GM23338 (cell line): ENCODE measurements at regions not wholly inside any gene's neighbourhood (a gene's known extent, or its start where the extent isn't known, plus 50 kb on each side); places are given as distances from the start of the nearest gene placed in this dataset.

ENCODE experiments used
- ATAC-seq: fragments of 200-7000 bp; cut with Tn5 transposase; 3 replicates; pipeline ENCODE4 v1.9.1; 2020
- DNase-seq: peaks from one replicate; pipeline ENCODE4 v3.0.0-alpha.2; 2015; ENCODE audit warnings: low spot score
- H2AFZ ChIP-seq: fragments of 200-600 bp; sonication (generic); 2 replicates; pipeline ENCODE4 v1.8.0; 2016; ENCODE audit warnings: antibody characterized with exemption, mild to moderate bottlenecking, moderate library complexity
- H3F3A ChIP-seq: fragments of 200-600 bp; sonication (generic); replicated peaks from 2 replicates; pipeline ENCODE4 v1.8.0; 2017; ENCODE audit warnings: antibody characterized with exemption, mixed run types, low read depth
- H3K27ac ChIP-seq: fragments of 200-600 bp; sonication (generic); 2 replicates; pipeline ENCODE4 v1.6.1; 2016; ENCODE audit warnings: low read depth
- H3K27me3 ChIP-seq: fragments of 200-600 bp; sonication (generic); 2 replicates; pipeline ENCODE4 v1.8.0; 2016; ENCODE audit warnings: mild to moderate bottlenecking, mixed run types, moderate library complexity; ENCODE audit not compliant: insufficient read depth
- H3K36me3 ChIP-seq: fragments of 200-600 bp; sonication (generic); 2 replicates; pipeline ENCODE4 v1.8.0; 2016; ENCODE audit warnings: mild to moderate bottlenecking; ENCODE audit not compliant: insufficient read depth
- H3K4me1 ChIP-seq: fragments of 200-600 bp; sonication (generic); 2 replicates; pipeline ENCODE4 v1.8.0; 2016; ENCODE audit warnings: mild to moderate bottlenecking, moderate library complexity; ENCODE audit not compliant: insufficient read depth
- H3K4me2 ChIP-seq: fragments of 200-600 bp; sonication (generic); 2 replicates; pipeline ENCODE4 v1.7.1; 2017; ENCODE audit warnings: mixed run types
- H3K4me3 ChIP-seq: fragments of 200-600 bp; sonication (generic); 2 replicates; pipeline ENCODE4 v1.6.1; 2016; ENCODE audit warnings: mixed run types
- H3K79me2 ChIP-seq: fragments of 200-600 bp; sonication (generic); replicated peaks from 2 replicates; pipeline ENCODE4 v1.8.0; 2017; ENCODE audit warnings: mild to moderate bottlenecking; ENCODE audit not compliant: insufficient read depth
- H3K9me2 ChIP-seq: fragments of 200-600 bp; sonication (generic); 2 replicates; pipeline ENCODE4 v1.8.0; 2017; ENCODE audit not compliant: insufficient read depth
- H4K20me1 ChIP-seq: fragments of 200-600 bp; sonication (generic); replicated peaks from 2 replicates; pipeline ENCODE4 v1.8.0; 2017; ENCODE audit warnings: mild to moderate bottlenecking; ENCODE audit not compliant: insufficient read depth
- H3K27ac Mint-ChIP-seq: 2 replicates; pipeline ENCODE4 v1.8.0; 2020; ENCODE audit warnings: inconsistent platforms, mild to moderate bottlenecking, moderate library complexity, mixed read lengths
- H3K27me3 Mint-ChIP-seq: 3 replicates; pipeline ENCODE4 v1.8.0; 2022; ENCODE audit warnings: low read depth, mild to moderate bottlenecking, moderate library complexity, mixed read lengths, inconsistent platforms; ENCODE audit not compliant: insufficient read depth, poor library complexity
- H3K36me3 Mint-ChIP-seq: 3 replicates; pipeline ENCODE4 v1.8.0; 2021; ENCODE audit warnings: low read depth, mild to moderate bottlenecking, inconsistent platforms, moderate library complexity, mixed read lengths
- H3K4me1 Mint-ChIP-seq: 3 replicates; pipeline ENCODE4 v1.8.0; 2020; ENCODE audit warnings: mild to moderate bottlenecking, inconsistent platforms, mixed read lengths
- H3K4me3 Mint-ChIP-seq: 3 replicates; pipeline ENCODE4 v1.8.0; 2021; ENCODE audit warnings: moderate library complexity, mild to moderate bottlenecking, inconsistent platforms, mixed read lengths
- H3K9me3 Mint-ChIP-seq: 3 replicates; pipeline ENCODE4 v1.8.0; 2020; ENCODE audit warnings: moderate library complexity, mild to moderate bottlenecking, inconsistent platforms, mixed read lengths
- CREB1 ChIP-seq: fragments of 250-450 bp; sonication (Bioruptor Pico); IDR thresholded peaks from 2 replicates; pipeline ENCODE4 v1.5.0; 2020; ENCODE audit warnings: low read depth, mild to moderate bottlenecking, moderate library complexity
- EZH2 ChIP-seq: fragments of 200-600 bp; sonication (generic); IDR thresholded peaks from one replicate; pipeline ENCODE4 v1.8.0; 2017; ENCODE audit warnings: antibody characterized with exemption, mild to moderate bottlenecking, low read depth; ENCODE audit not compliant: unreplicated experiment
- EZH2phosphoT487 ChIP-seq: fragments of 200-600 bp; sonication (generic); IDR thresholded peaks from one replicate; pipeline ENCODE4 v1.8.1; 2018; ENCODE audit warnings: antibody characterized with exemption; ENCODE audit not compliant: unreplicated experiment
- JUNB ChIP-seq: IDR thresholded peaks from one replicate; pipeline ENCODE4 v1.6.1; 2016; ENCODE audit warnings: antibody characterized with exemption; ENCODE audit not compliant: unreplicated experiment
- NANOG ChIP-seq: IDR thresholded peaks from 2 replicates; pipeline ENCODE4 v1.6.1; 2016; ENCODE audit warnings: antibody characterized with exemption, borderline replicate concordance
- STAT1 ChIP-seq: IDR thresholded peaks from one replicate; pipeline ENCODE4 v1.6.1; 2016; ENCODE audit warnings: antibody characterized with exemption; ENCODE audit not compliant: unreplicated experiment
- ZNF114 ChIP-seq: fragments of 250-450 bp; sonication (Bioruptor Pico); IDR thresholded peaks from 2 replicates; pipeline ENCODE4 v1.5.0; 2020; ENCODE audit warnings: mild to moderate bottlenecking, moderate library complexity
- ZNF331 ChIP-seq: fragments of 250-450 bp; sonication (Bioruptor Pico); IDR thresholded peaks from 2 replicates; pipeline ENCODE4 v1.5.0; 2020; ENCODE audit warnings: low read depth, mild to moderate bottlenecking, moderate library complexity
- TF ChIP-seq, protein P1 (sequence below): IDR thresholded peaks from one replicate; pipeline ENCODE4 v1.6.1; 2018; ENCODE audit warnings: antibody characterized with exemption; ENCODE audit not compliant: unreplicated experiment
- TF ChIP-seq, protein P2 (sequence below): fragments of 250-450 bp; sonication (Bioruptor Pico); IDR thresholded peaks from 2 replicates; pipeline ENCODE4 v1.5.0; 2020; ENCODE audit warnings: mild to moderate bottlenecking, moderate library complexity
- TF ChIP-seq, protein P3 (sequence below), 2 experiments: fragments of 200-600 bp in 1 of 2; sonication (generic) in 1 of 2; conservative IDR thresholded peaks; 2 replicates each; pipeline versions ENCODE4 v1.5.1 to v1.6.1; 2016 to 2017; ENCODE audit warnings: antibody characterized with exemption in 2 of 2, low read depth in 2 of 2, mild to moderate bottlenecking in 2 of 2, moderate library complexity in 1 of 2

DNA sequence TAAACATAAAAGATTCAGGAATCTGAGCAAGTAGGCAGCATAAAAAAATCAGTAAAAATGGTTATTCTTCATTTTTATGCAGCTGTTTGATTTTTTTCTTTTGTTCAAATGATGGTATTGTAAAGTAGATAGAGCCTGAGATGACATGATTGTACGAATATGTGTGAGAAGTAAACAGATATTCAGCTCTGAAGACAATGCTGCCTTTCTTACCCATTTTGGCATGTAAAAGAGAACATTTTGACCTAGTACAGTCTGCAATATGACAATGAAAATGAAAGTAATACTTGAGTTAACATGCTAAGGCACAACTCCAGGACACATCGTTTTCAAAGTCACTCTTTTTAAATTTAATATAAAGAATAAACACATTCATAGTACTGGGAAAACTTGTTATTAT, 95.7 kb upstream of the NCAM2 start:
- no peak overlapping the region for H2AFZ ChIP-seq
- H3K9me3 Mint-ChIP-seq = no peaks in the 10 kb centered on the region; the same call in 2 of the 3 replicates
- no peaks in the 10 kb centered on the region for H3K36me3 ChIP-seq
- no peaks in the 10 kb centered on the region for H3K9me2 ChIP-seq
- H3K27ac Mint-ChIP-seq = no peak overlapping the region
- no peaks in the 10 kb centered on the region for H4K20me1 ChIP-seq
- H3K4me1 Mint-ChIP-seq = no peaks in the 10 kb centered on the region
- H3K4me1 ChIP-seq = no peaks in the 10 kb centered on the region
- no peak overlapping the region for H3K27ac ChIP-seq
- H3K4me2 ChIP-seq = no peak overlapping the region
- DNase-seq (no peak), ATAC-seq (no peak)
- H3K36me3 Mint-ChIP-seq = no peaks in the 10 kb centered on the region
- no peaks in the 10 kb centered on the region for H3K79me2 ChIP-seq
- peaks cover 2% of the 10 kb centered on the region for H3K27me3 Mint-ChIP-seq
- no peak overlapping the region for H3K4me3 ChIP-seq
- no peaks in the 10 kb centered on the region for H3K27me3 ChIP-seq
- no peaks in the 10 kb centered on the region for H3F3A ChIP-seq
- H3K4me3 Mint-ChIP-seq = no peak overlapping the region
- no peak for TF ChIP-seq CREB1

DNA sequence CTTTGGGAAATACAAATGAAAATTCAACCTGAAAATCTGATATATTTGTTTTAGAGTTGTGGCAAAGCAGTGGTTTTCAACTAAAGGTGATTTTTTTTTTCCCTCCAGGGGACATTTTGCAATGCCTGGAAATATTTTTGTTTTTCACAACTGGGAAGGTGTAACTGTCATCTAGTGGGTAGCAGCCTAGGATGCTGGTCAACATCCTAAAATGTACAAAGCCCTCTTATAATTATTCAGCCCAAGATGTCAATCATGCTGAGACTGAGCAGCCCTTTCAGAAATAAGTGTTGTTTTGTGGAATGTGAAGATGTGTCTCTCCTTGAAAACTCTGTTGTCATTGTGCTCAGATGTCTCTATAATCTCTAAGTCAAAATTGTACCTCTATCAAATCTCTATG, 95.2 kb upstream of the NCAM2 start:
- Mint-ChIP-seq H3K27ac (no peak overlapping the region), H3K9me3 (no peaks in the 10 kb centered on the region; the same call in 2 of the 3 replicates), H3K4me1 (no peaks in the 10 kb centered on the region), H3K4me3 (no peak overlapping the region), H3K27me3 (peaks cover 2% of the 10 kb centered on the region), H3K36me3 (no peaks in the 10 kb centered on the region)
- Histone ChIP-seq H3K4me1 (no peaks in the 10 kb centered on the region), H4K20me1 (no peaks in the 10 kb centered on the region), H3F3A (no peaks in the 10 kb centered on the region), H3K4me3 (no peak overlapping the region), H3K27ac (no peak overlapping the region), H3K27me3 (no peaks in the 10 kb centered on the region), H3K4me2 (no peak overlapping the region), H2AFZ (no peak overlapping the region), H3K36me3 (no peaks in the 10 kb centered on the region), H3K9me2 (no peaks in the 10 kb centered on the region), H3K79me2 (no peaks in the 10 kb centered on the region)
- ATAC-seq (no peak), DNase-seq (no peak)
- TF ChIP-seq ZNF331 (CRISPR knock-in tag) (no peak), JUNB (no peak), STAT1 (no peak), NANOG (no peak), ZNF114 (CRISPR knock-in tag) (no peak), EZH2 (no peak), CREB1 (no peak), EZH2phosphoT487 (no peak)
- TF ChIP-seq, protein P1, sequence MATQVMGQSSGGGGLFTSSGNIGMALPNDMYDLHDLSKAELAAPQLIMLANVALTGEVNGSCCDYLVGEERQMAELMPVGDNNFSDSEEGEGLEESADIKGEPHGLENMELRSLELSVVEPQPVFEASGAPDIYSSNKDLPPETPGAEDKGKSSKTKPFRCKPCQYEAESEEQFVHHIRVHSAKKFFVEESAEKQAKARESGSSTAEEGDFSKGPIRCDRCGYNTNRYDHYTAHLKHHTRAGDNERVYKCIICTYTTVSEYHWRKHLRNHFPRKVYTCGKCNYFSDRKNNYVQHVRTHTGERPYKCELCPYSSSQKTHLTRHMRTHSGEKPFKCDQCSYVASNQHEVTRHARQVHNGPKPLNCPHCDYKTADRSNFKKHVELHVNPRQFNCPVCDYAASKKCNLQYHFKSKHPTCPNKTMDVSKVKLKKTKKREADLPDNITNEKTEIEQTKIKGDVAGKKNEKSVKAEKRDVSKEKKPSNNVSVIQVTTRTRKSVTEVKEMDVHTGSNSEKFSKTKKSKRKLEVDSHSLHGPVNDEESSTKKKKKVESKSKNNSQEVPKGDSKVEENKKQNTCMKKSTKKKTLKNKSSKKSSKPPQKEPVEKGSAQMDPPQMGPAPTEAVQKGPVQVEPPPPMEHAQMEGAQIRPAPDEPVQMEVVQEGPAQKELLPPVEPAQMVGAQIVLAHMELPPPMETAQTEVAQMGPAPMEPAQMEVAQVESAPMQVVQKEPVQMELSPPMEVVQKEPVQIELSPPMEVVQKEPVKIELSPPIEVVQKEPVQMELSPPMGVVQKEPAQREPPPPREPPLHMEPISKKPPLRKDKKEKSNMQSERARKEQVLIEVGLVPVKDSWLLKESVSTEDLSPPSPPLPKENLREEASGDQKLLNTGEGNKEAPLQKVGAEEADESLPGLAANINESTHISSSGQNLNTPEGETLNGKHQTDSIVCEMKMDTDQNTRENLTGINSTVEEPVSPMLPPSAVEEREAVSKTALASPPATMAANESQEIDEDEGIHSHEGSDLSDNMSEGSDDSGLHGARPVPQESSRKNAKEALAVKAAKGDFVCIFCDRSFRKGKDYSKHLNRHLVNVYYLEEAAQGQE = no peak
- TF ChIP-seq, protein P2, sequence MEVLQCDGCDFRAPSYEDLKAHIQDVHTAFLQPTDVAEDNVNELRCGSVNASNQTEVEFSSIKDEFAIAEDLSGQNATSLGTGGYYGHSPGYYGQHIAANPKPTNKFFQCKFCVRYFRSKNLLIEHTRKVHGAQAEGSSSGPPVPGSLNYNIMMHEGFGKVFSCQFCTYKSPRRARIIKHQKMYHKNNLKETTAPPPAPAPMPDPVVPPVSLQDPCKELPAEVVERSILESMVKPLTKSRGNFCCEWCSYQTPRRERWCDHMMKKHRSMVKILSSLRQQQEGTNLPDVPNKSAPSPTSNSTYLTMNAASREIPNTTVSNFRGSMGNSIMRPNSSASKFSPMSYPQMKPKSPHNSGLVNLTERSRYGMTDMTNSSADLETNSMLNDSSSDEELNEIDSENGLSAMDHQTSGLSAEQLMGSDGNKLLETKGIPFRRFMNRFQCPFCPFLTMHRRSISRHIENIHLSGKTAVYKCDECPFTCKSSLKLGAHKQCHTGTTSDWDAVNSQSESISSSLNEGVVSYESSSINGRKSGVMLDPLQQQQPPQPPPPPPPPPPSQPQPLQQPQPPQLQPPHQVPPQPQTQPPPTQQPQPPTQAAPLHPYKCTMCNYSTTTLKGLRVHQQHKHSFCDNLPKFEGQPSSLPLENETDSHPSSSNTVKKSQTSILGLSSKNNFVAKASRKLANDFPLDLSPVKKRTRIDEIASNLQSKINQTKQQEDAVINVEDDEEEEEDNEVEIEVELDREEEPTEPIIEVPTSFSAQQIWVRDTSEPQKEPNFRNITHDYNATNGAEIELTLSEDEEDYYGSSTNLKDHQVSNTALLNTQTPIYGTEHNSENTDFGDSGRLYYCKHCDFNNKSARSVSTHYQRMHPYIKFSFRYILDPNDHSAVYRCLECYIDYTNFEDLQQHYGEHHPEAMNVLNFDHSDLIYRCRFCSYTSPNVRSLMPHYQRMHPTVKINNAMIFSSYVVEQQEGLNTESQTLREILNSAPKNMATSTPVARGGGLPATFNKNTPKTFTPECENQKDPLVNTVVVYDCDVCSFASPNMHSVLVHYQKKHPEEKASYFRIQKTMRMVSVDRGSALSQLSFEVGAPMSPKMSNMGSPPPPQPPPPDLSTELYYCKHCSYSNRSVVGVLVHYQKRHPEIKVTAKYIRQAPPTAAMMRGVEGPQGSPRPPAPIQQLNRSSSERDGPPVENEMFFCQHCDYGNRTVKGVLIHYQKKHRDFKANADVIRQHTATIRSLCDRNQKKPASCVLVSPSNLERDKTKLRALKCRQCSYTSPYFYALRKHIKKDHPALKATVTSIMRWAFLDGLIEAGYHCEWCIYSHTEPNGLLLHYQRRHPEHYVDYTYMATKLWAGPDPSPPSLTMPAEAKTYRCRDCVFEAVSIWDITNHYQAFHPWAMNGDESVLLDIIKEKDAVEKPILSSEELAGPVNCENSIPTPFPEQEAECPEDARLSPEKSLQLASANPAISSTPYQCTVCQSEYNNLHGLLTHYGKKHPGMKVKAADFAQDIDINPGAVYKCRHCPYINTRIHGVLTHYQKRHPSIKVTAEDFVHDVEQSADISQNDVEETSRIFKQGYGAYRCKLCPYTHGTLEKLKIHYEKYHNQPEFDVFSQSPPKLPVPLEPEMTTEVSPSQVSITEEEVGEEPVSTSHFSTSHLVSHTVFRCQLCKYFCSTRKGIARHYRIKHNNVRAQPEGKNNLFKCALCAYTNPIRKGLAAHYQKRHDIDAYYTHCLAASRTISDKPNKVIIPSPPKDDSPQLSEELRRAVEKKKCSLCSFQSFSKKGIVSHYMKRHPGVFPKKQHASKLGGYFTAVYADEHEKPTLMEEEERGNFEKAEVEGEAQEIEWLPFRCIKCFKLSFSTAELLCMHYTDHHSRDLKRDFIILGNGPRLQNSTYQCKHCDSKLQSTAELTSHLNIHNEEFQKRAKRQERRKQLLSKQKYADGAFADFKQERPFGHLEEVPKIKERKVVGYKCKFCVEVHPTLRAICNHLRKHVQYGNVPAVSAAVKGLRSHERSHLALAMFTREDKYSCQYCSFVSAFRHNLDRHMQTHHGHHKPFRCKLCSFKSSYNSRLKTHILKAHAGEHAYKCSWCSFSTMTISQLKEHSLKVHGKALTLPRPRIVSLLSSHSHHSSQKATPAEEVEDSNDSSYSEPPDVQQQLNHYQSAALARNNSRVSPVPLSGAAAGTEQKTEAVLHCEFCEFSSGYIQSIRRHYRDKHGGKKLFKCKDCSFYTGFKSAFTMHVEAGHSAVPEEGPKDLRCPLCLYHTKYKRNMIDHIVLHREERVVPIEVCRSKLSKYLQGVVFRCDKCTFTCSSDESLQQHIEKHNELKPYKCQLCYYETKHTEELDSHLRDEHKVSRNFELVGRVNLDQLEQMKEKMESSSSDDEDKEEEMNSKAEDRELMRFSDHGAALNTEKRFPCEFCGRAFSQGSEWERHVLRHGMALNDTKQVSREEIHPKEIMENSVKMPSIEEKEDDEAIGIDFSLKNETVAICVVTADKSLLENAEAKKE (CRISPR knock-in tag) = no peak
- TF ChIP-seq, protein P3, sequence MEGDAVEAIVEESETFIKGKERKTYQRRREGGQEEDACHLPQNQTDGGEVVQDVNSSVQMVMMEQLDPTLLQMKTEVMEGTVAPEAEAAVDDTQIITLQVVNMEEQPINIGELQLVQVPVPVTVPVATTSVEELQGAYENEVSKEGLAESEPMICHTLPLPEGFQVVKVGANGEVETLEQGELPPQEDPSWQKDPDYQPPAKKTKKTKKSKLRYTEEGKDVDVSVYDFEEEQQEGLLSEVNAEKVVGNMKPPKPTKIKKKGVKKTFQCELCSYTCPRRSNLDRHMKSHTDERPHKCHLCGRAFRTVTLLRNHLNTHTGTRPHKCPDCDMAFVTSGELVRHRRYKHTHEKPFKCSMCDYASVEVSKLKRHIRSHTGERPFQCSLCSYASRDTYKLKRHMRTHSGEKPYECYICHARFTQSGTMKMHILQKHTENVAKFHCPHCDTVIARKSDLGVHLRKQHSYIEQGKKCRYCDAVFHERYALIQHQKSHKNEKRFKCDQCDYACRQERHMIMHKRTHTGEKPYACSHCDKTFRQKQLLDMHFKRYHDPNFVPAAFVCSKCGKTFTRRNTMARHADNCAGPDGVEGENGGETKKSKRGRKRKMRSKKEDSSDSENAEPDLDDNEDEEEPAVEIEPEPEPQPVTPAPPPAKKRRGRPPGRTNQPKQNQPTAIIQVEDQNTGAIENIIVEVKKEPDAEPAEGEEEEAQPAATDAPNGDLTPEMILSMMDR (conservative IDR thresholded peaks at IDR 0.05; ENCODE audit: low read depth in 2 of 2) = no peak
